Activated T-helper 9 cell treated with anti-CD3 and anti-CD28 coated beads, Interleukin-2, amount 50 U/mL, for 16 hours (primary cell): ENCODE measurements at regions not wholly inside any gene's neighbourhood (a gene's known extent, or its start where the extent isn't known, plus 50 kb on each side); places are given as distances from the start of the nearest gene placed in this dataset.
"Not testable (repeated sequence)": the region's sequence is repeated elsewhere in the genome, so short reads cannot be mapped to it uniquely, and the experiment has no call there.

Experiments
- DNase-seq: peaks from one replicate; pipeline ENCODE4 v3.0.0-alpha.2; 2020; ENCODE audit warnings: low read depth

- no peak for DNase-seq
These were observed 119.3 kb downstream of the CRYAA start for GRCh38 chr21:43287795-43288755.

GRCh38 chr21:43287111-43287760 is 118.4 kb downstream of the CRYAA start:
- DNase-seq, result no peak

GRCh38 chr21:43286196-43286595 is 117.4 kb downstream of the CRYAA start:
- DNase-seq, result no peak

GRCh38 chr21:43284700-43285099 is 115.9 kb downstream of the CRYAA start:
- DNase-seq, result no peak

GRCh38 chr21:43284238-43284637 is 115.4 kb downstream of the CRYAA start:
- DNase-seq, result no peak

GRCh38 chr21:43283925-43284221 is 115.1 kb downstream of the CRYAA start:
- DNase-seq, result not testable (repeated sequence)

GRCh38 chr21:43283136-43283924 is 114.5 kb downstream of the CRYAA start:
- no peak for DNase-seq

GRCh38 chr21:43282358-43283120 is 113.7 kb downstream of the CRYAA start:
- DNase-seq, result no peak

GRCh38 chr21:43281661-43282357 is 113.0 kb downstream of the CRYAA start:
- no peak for DNase-seq

- no peak for DNase-seq
These were observed 112.3 kb downstream of the CRYAA start for GRCh38 chr21:43280949-43281633.

- DNase-seq, result no peak
These were observed 110.7 kb downstream of the CRYAA start for GRCh38 chr21:43279578-43279894.

GRCh38 chr21:43278766-43279577 is 110.2 kb downstream of the CRYAA start:
- DNase-seq, result no peak

GRCh38 chr21:43278359-43278758 is 109.6 kb downstream of the CRYAA start:
- no peak for DNase-seq

GRCh38 chr21:43277481-43278351 is 108.9 kb downstream of the CRYAA start:
- DNase-seq, result no peak

GRCh38 chr21:43276811-43277210 is 108.0 kb downstream of the CRYAA start:
- no peak for DNase-seq

GRCh38 chr21:43275421-43276211 is 106.8 kb downstream of the CRYAA start:
- DNase-seq, result no peak

- DNase-seq, result no peak
These were observed 106.1 kb downstream of the CRYAA start for GRCh38 chr21:43274946-43275310.
